ENCODE measurements at regions not wholly inside any gene's neighbourhood (a gene's known extent, or its start where the extent isn't known, plus 50 kb on each side); places are given as distances from the start of the nearest gene placed in this dataset.

DNA sequence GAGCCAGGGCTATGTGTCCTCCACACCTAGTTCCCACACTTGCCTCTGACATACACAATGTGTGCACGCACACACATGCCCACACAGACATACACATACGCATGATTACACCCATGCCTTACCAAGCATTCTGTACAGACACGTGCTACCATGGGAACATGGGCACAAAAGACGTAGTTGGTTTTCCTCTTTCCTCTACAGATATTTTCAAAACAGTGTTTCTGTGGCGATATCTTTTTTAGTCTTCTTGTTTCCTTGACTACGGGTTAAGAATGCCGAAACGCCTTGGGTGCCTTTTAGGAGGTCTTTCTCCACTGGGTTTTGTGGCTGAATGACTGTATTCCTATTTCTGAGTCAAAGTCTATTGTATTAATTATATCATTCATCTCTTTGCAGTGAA lies 75.5 kb upstream of the SPTBN1 start:
- Histone ChIP-seq H3K27ac (ENCODE audit: low read depth, low read length) (no peak overlapping the region), H3K36me3 (ENCODE audit: control insufficient read depth, insufficient read depth, low read length) (no peaks in the 10 kb centered on the region), H3K9ac (ENCODE audit: low read length) (no peak overlapping the region), H3K27me3 (ENCODE audit: control insufficient read depth, insufficient read depth, low read length) (no peaks in the 10 kb centered on the region), H3K4me3 (ENCODE audit: low read length) (no peak overlapping the region), H3K4me1 (ENCODE audit: control insufficient read depth, insufficient read depth, low read length) (no peaks in the 10 kb centered on the region)

- H3K4me3 ChIP-seq (ENCODE audit: low read length): no peak overlapping the region
- no peak overlapping the region for H3K9ac ChIP-seq (ENCODE audit: low read length)
- no peaks in the 10 kb centered on the region for H3K36me3 ChIP-seq (ENCODE audit: control insufficient read depth, insufficient read depth, low read length)
- no peaks in the 10 kb centered on the region for H3K27me3 ChIP-seq (ENCODE audit: control insufficient read depth, insufficient read depth, low read length)
- no peak overlapping the region for H3K27ac ChIP-seq (ENCODE audit: low read depth, low read length)
- H3K4me1 ChIP-seq (ENCODE audit: control insufficient read depth, insufficient read depth, low read length): no peaks in the 10 kb centered on the region
Measured at GRCh38 chr2:54381293-54381692, 74.8 kb upstream of the SPTBN1 start.

GRCh38 chr2:54382601-54383000 lies 73.5 kb upstream of the SPTBN1 start:
- H3K9ac ChIP-seq (ENCODE audit: low read length): no peak overlapping the region

GRCh38 chr2:54384301-54385203 lies 71.6 kb upstream of the SPTBN1 start:
- Histone ChIP-seq H3K4me3 (ENCODE audit: low read length) (no peak overlapping the region), H3K9ac (ENCODE audit: low read length) (no peak overlapping the region), H3K27ac (ENCODE audit: low read depth, low read length) (no peak overlapping the region)

More at GRCh38 chr2:54382601-54383000, 73.5 kb upstream of the SPTBN1 start:
- Histone ChIP-seq H3K27me3 (ENCODE audit: control insufficient read depth, insufficient read depth, low read length) (no peaks in the 10 kb centered on the region), H3K4me1 (ENCODE audit: control insufficient read depth, insufficient read depth, low read length) (no peaks in the 10 kb centered on the region), H3K4me3 (ENCODE audit: low read length) (no peak overlapping the region), H3K27ac (ENCODE audit: low read depth, low read length) (no peak overlapping the region), H3K36me3 (ENCODE audit: control insufficient read depth, insufficient read depth, low read length) (no peaks in the 10 kb centered on the region)

DNA sequence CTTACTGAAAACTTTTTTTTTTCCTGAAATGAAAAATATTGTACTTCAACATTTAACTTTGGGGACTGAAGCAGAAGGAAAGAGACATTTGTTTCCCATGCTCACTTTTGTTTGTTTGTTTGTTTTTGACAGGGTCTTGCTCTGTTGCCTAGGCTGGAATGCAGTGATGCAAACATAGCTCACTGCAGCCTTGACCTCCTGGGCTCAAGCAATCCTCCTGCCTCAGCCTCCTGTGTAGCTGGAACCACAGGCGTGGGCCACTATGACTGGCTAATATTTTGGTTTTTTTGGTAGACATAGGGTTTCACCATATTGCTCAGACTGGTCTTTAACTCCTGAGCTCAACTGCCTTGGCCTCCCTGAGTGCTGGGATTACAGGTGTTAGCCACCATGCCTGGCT lies 70.9 kb upstream of the SPTBN1 start:
- no peaks in the 10 kb centered on the region for H3K36me3 ChIP-seq (ENCODE audit: control insufficient read depth, insufficient read depth, low read length)
- no peaks in the 10 kb centered on the region for H3K4me1 ChIP-seq (ENCODE audit: control insufficient read depth, insufficient read depth, low read length)
- no peak overlapping the region for H3K9ac ChIP-seq (ENCODE audit: low read length)
- no peak overlapping the region for H3K4me3 ChIP-seq (ENCODE audit: low read length)
- H3K27me3 ChIP-seq (ENCODE audit: control insufficient read depth, insufficient read depth, low read length): no peaks in the 10 kb centered on the region
- no peak overlapping the region for H3K27ac ChIP-seq (ENCODE audit: low read depth, low read length)

More at GRCh38 chr2:54384301-54385203, 71.6 kb upstream of the SPTBN1 start:
- no peaks in the 10 kb centered on the region for H3K4me1 ChIP-seq (ENCODE audit: control insufficient read depth, insufficient read depth, low read length)
- no peaks in the 10 kb centered on the region for H3K27me3 ChIP-seq (ENCODE audit: control insufficient read depth, insufficient read depth, low read length)
- H3K36me3 ChIP-seq (ENCODE audit: control insufficient read depth, insufficient read depth, low read length): no peaks in the 10 kb centered on the region

- H3K27me3 ChIP-seq (ENCODE audit: control insufficient read depth, insufficient read depth, low read length): no peaks in the 10 kb centered on the region
- no peaks in the 10 kb centered on the region for H3K36me3 ChIP-seq (ENCODE audit: control insufficient read depth, insufficient read depth, low read length)
- no peak overlapping the region for H3K27ac ChIP-seq (ENCODE audit: low read depth, low read length)
- H3K9ac ChIP-seq (ENCODE audit: low read length): no peak overlapping the region
- no peak overlapping the region for H3K4me3 ChIP-seq (ENCODE audit: low read length)
- no peaks in the 10 kb centered on the region for H3K4me1 ChIP-seq (ENCODE audit: control insufficient read depth, insufficient read depth, low read length)
Measured at GRCh38 chr2:54386585-54386984, 69.5 kb upstream of the SPTBN1 start.

DNA sequence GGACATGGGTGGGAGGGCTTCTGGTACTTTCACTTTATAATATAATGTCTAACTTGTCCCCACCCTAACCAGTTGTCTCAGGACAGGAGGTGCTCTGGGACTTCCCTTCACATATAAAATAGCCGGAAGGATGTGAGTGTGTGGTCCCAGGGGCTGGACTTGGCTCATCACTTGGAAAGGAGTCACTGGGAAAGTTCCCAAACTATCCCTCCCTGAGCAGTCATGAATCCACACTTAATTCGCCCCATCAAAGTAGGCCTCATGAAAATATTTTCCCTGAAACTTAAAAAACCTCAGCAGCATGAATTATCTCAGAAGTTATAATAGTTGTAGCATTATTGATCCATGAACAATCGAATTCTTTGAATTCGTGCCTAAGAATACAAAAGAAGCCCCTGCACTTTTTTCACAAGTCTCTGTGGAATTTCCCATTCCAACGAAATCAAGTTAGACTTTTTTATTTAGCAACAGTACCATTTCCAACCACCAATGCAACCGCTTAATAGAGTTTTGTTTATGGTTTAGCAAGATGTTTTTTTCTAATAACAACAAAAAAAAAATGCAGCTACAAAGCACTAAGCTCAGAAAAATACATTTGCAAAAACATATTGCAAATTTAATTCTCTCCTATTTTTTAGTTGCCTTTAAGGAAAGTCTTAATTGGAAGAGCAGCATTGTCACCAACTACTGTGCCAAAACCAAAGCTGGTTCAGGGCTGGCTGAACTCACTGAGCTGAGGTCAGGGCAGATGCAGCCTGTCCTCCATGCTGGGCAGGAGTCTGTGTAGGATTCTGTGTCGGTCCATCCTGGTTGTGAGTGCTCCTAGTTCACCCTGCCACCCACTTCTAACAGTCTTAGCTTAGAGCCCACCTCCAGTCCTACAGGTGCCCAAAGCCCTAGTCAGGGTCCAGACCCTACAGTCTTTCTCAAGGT lies 68.8 kb upstream of the SPTBN1 start:
- no peak overlapping the region for H3K9ac ChIP-seq (ENCODE audit: low read length)
- no peaks in the 10 kb centered on the region for H3K36me3 ChIP-seq (ENCODE audit: control insufficient read depth, insufficient read depth, low read length)
- no peaks in the 10 kb centered on the region for H3K4me1 ChIP-seq (ENCODE audit: control insufficient read depth, insufficient read depth, low read length)
- no peak overlapping the region for H3K27ac ChIP-seq (ENCODE audit: low read depth, low read length)
- no peak overlapping the region for H3K4me3 ChIP-seq (ENCODE audit: low read length)
- H3K27me3 ChIP-seq (ENCODE audit: control insufficient read depth, insufficient read depth, low read length): no peaks in the 10 kb centered on the region

- Histone ChIP-seq H3K4me3 (ENCODE audit: low read length) (no peak overlapping the region), H3K27me3 (ENCODE audit: control insufficient read depth, insufficient read depth, low read length) (no peaks in the 10 kb centered on the region), H3K4me1 (ENCODE audit: control insufficient read depth, insufficient read depth, low read length) (no peaks in the 10 kb centered on the region), H3K27ac (ENCODE audit: low read depth, low read length) (no peak overlapping the region), H3K36me3 (ENCODE audit: control insufficient read depth, insufficient read depth, low read length) (no peaks in the 10 kb centered on the region), H3K9ac (ENCODE audit: low read length) (no peak overlapping the region)
Measured at GRCh38 chr2:54388076-54388475, 68.1 kb upstream of the SPTBN1 start.

- no peak overlapping the region for H3K27ac ChIP-seq (ENCODE audit: low read depth, low read length)
- no peaks in the 10 kb centered on the region for H3K27me3 ChIP-seq (ENCODE audit: control insufficient read depth, insufficient read depth, low read length)
- H3K4me3 ChIP-seq (ENCODE audit: low read length): no peak overlapping the region
Measured at GRCh38 chr2:54392555-54393324, 63.4 kb upstream of the SPTBN1 start.

DNA sequence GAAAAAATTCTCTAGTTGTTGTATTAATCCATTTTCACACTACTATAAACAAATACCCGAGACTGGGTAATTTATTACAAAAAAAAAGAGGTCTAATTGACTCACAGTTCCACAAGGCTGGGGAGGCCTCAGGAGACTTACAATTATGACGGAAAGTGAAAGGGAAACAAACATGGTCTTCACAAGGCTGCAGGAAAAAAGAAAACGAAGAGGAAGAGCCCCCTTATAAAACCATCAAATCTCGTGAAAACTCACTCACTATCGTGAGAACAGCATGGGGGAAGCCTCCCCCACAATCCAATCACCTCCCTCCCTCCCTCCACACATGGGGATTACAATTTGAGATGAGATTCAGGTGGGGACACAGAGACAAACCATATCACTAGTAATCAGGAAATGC lies 61.7 kb upstream of the SPTBN1 start:
- H3K27ac ChIP-seq (ENCODE audit: low read depth, low read length): no peak overlapping the region
- H3K9ac ChIP-seq (ENCODE audit: low read length): no peak overlapping the region
- H3K4me3 ChIP-seq (ENCODE audit: low read length): no peak overlapping the region
- no peaks in the 10 kb centered on the region for H3K27me3 ChIP-seq (ENCODE audit: control insufficient read depth, insufficient read depth, low read length)
- no peaks in the 10 kb centered on the region for H3K4me1 ChIP-seq (ENCODE audit: control insufficient read depth, insufficient read depth, low read length)
- H3K36me3 ChIP-seq (ENCODE audit: control insufficient read depth, insufficient read depth, low read length): no peaks in the 10 kb centered on the region

More at GRCh38 chr2:54392555-54393324, 63.4 kb upstream of the SPTBN1 start:
- Histone ChIP-seq H3K4me1 (ENCODE audit: control insufficient read depth, insufficient read depth, low read length) (no peaks in the 10 kb centered on the region), H3K9ac (ENCODE audit: low read length) (no peak overlapping the region), H3K36me3 (ENCODE audit: control insufficient read depth, insufficient read depth, low read length) (no peaks in the 10 kb centered on the region)

DNA sequence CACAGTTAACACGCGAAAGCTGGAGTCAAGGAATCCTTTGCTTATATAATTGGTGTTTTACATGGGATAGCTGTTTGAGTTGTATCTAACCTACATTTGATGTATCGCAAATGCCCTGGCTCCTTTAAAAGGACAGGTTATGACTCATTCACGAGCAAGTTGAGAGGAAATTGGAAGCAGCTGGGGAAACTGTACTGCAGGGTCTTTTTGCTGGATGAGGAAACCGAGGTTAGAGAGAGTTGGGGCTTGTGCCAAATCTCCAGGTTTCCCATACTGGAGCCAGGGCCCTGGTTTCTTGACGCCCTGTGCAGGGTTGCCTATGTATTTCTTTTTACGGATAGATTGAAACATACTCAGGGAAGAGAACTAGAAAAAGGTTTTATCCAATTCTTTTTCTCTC lies 60.0 kb upstream of the SPTBN1 start:
- Histone ChIP-seq H3K27ac (ENCODE audit: low read depth, low read length) (no peak overlapping the region), H3K36me3 (ENCODE audit: control insufficient read depth, insufficient read depth, low read length) (no peaks in the 10 kb centered on the region), H3K9ac (ENCODE audit: low read length) (no peak overlapping the region), H3K4me3 (ENCODE audit: low read length) (no peak overlapping the region), H3K27me3 (ENCODE audit: control insufficient read depth, insufficient read depth, low read length) (no peaks in the 10 kb centered on the region), H3K4me1 (ENCODE audit: control insufficient read depth, insufficient read depth, low read length) (no peaks in the 10 kb centered on the region)

DNA sequence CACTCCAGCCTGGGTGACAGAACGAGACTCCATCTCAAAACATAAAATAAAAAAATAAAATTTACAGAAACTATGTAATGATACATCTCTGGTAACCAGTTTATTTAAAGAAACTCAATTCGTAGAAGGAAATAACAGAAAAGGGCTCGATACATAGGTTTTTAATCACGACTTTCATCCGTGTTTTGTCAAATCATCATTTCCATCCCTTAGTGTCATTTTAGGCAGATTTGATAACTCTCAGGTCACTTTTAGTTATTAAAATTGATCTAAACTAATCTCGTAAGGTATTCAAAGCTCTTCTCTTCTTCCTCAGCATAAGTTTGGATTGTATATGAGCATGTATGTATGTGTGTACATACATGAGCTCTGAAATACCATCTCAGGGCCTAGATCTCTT lies 59.3 kb upstream of the SPTBN1 start:
- Histone ChIP-seq H3K4me1 (ENCODE audit: control insufficient read depth, insufficient read depth, low read length) (no peaks in the 10 kb centered on the region), H3K27me3 (ENCODE audit: control insufficient read depth, insufficient read depth, low read length) (no peaks in the 10 kb centered on the region), H3K36me3 (ENCODE audit: control insufficient read depth, insufficient read depth, low read length) (no peaks in the 10 kb centered on the region)

More for the DNA sequence above, 59.3 kb upstream of the SPTBN1 start:
- Histone ChIP-seq H3K27ac (ENCODE audit: low read depth, low read length) (no peak overlapping the region), H3K9ac (ENCODE audit: low read length) (no peak overlapping the region), H3K4me3 (ENCODE audit: low read length) (no peak overlapping the region)

All from rectal smooth muscle tissue (tissue), 1 donor.